Keratinocyte (primary cell): ENCODE measurements at regions not wholly inside any gene's neighbourhood (a gene's known extent, or its start where the extent isn't known, plus 50 kb on each side); places are given as distances from the start of the nearest gene placed in this dataset.

Source experiments
- DNase-seq: peaks from one replicate; pipeline ENCODE4 v3.0.0-alpha.2; 2011; ENCODE audit warnings: low read depth, missing footprints, low spot score
- FAIRE-seq: peaks from 2 replicates; lab custom pipeline; 2011; peaks lifted over from hg19 to GRCh38; lab: Jason Lieb, UNC
- H2AFZ ChIP-seq: 2 replicates; pipeline ENCODE4 v1.6.0; 2012; ENCODE audit warnings: low read length, control low read depth, inconsistent platforms; ENCODE audit not compliant: control insufficient read depth
- H3K27ac ChIP-seq: 2 replicates; pipeline ENCODE4 v1.5.1; 2011; ENCODE audit warnings: low read length; ENCODE audit not compliant: control insufficient read depth, insufficient read depth
- H3K27me3 ChIP-seq: 3 replicates; pipeline ENCODE4 v1.6.0; 2011; ENCODE audit warnings: low read length; ENCODE audit not compliant: control insufficient read depth, insufficient read depth; ENCODE audit errors: extremely low read depth
- H3K36me3 ChIP-seq, 2 experiments: 2 replicates in 1 of 2; 3 replicates in 1 of 2; pipeline ENCODE4 v1.5.1; 2011; ENCODE audit warnings: low read length in 2 of 2, mild to moderate bottlenecking in 1 of 2; ENCODE audit not compliant: control insufficient read depth in 2 of 2, insufficient read depth in 2 of 2; ENCODE audit errors: extremely low read depth in 1 of 2
- H3K4me1 ChIP-seq: 3 replicates; pipeline ENCODE4 v1.5.1; 2011; ENCODE audit warnings: low read length; ENCODE audit not compliant: control insufficient read depth, insufficient read depth; ENCODE audit errors: extremely low read depth
- H3K4me2 ChIP-seq: 3 replicates; pipeline ENCODE4 v1.6.0; 2011; ENCODE audit warnings: low read depth, low read length; ENCODE audit not compliant: control insufficient read depth, insufficient read depth; ENCODE audit errors: extremely low read depth
- H3K4me3 ChIP-seq, 3 experiments: fragments of 200-600 bp in 1 of 3; sonication (generic) in 1 of 3; 2 replicates in 2 of 3; 3 replicates in 1 of 3; pipeline ENCODE4 v1.5.1; 2011 to 2016; ENCODE audit warnings: low read length in 3 of 3, mild to moderate bottlenecking in 3 of 3, control low read depth in 2 of 3, inconsistent platforms in 1 of 3, low read depth in 1 of 3, mixed read lengths in 1 of 3, mixed run types in 1 of 3, moderate library complexity in 1 of 3; ENCODE audit not compliant: control insufficient read depth in 2 of 3, insufficient read depth in 2 of 3; ENCODE audit errors: extremely low read depth in 1 of 3
- H3K79me2 ChIP-seq: 2 replicates; pipeline ENCODE4 v1.6.0; 2012; ENCODE audit warnings: low read length; ENCODE audit not compliant: control insufficient read depth, insufficient read depth
- H3K9ac ChIP-seq: 3 replicates; pipeline ENCODE4 v1.6.0; 2011; ENCODE audit warnings: low read length; ENCODE audit not compliant: control insufficient read depth, insufficient read depth; ENCODE audit errors: extremely low read depth
- H3K9me1 ChIP-seq: 3 replicates; pipeline ENCODE4 v1.6.0; 2011; ENCODE audit warnings: low read length; ENCODE audit not compliant: control insufficient read depth, insufficient read depth; ENCODE audit errors: extremely low read depth
- H3K9me3 ChIP-seq: 2 replicates; pipeline ENCODE4 v1.5.1; 2012; ENCODE audit warnings: low read depth, low read length; ENCODE audit not compliant: control insufficient read depth
- H4K20me1 ChIP-seq: 3 replicates; pipeline ENCODE4 v1.6.0; 2011; ENCODE audit warnings: low read length; ENCODE audit not compliant: control insufficient read depth, insufficient read depth; ENCODE audit errors: extremely low read depth
- EZH2 ChIP-seq: IDR thresholded peaks from one replicate; pipeline ENCODE4 v1.6.1; 2012; ENCODE audit warnings: inconsistent platforms, mild to moderate bottlenecking, low read length, moderate library complexity
- dilution Hi-C: fragments of 300-500 bp; cut with MboI; formaldehyde crosslinking; loops from one replicate; pipeline ENCODE4 v1.7.0; 2020; ENCODE audit warnings: low sequenced_read_pairs; ENCODE audit not compliant: extremely low pct_ligation_motif_present
- TF ChIP-seq, protein P1 (sequence below), 3 experiments: IDR thresholded peaks in 1 of 3; conservative IDR thresholded peaks in 1 of 3; optimal IDR thresholded peaks in 1 of 3; 2 replicates in 2 of 3; 3 replicates in 1 of 3; pipeline versions ENCODE3 to v1.5.1; 2011; ENCODE audit warnings: low read length in 3 of 3, mild to moderate bottlenecking in 3 of 3, moderate library complexity in 2 of 3, control low read depth in 1 of 3, inconsistent platforms in 1 of 3; ENCODE audit not compliant: insufficient read depth in 2 of 3; ENCODE audit errors: extremely low read depth in 1 of 3

DNA sequence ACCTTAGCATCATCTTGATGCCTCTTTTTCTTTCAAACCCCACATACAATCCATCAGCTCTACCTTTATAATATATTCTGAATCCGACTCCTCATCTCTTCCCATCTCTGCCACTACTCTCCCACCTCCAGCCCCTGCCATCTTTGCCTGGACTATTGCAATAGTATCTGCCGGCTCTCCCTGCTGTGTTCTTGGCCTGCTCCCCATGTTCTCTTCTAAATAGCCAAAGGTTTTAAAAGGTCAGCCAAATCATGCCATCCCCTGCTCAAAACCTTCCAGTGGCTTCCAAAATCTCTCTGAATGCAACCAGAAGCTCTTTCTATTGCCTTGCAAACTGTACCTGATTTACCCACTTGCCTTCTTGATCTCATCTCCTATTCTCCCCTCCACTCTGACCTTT, 266.0 kb downstream of the PTTG2 start:
- no peak overlapping the region for H3K27ac ChIP-seq
- H3K27me3 ChIP-seq = no peaks in the 10 kb centered on the region
- dilution Hi-C loops = no loop called here
- no peaks in the 10 kb centered on the region for H3K9me3 ChIP-seq
- FAIRE-seq = no peak
- no peak overlapping the region for H3K4me2 ChIP-seq
- H3K4me1 ChIP-seq = peaks cover 15% of the 10 kb centered on the region
- H3K9ac ChIP-seq = no peak overlapping the region
- no peaks in the 10 kb centered on the region for H3K79me2 ChIP-seq
- TF ChIP-seq, protein P1, sequence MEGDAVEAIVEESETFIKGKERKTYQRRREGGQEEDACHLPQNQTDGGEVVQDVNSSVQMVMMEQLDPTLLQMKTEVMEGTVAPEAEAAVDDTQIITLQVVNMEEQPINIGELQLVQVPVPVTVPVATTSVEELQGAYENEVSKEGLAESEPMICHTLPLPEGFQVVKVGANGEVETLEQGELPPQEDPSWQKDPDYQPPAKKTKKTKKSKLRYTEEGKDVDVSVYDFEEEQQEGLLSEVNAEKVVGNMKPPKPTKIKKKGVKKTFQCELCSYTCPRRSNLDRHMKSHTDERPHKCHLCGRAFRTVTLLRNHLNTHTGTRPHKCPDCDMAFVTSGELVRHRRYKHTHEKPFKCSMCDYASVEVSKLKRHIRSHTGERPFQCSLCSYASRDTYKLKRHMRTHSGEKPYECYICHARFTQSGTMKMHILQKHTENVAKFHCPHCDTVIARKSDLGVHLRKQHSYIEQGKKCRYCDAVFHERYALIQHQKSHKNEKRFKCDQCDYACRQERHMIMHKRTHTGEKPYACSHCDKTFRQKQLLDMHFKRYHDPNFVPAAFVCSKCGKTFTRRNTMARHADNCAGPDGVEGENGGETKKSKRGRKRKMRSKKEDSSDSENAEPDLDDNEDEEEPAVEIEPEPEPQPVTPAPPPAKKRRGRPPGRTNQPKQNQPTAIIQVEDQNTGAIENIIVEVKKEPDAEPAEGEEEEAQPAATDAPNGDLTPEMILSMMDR (optimal IDR thresholded peaks at IDR 0.05 in 1 of 3, IDR thresholded peaks at IDR 0.05 in 1 of 3, conservative IDR thresholded peaks at IDR 0.05 in 1 of 3; ENCODE audit: extremely low read depth in 1 of 3, insufficient read depth in 2 of 3, low read length in 3 of 3) = no peak
- TF ChIP-seq EZH2 = no peak
- no peak overlapping the region for H3K4me3 ChIP-seq
- no peak for DNase-seq
- no peaks in the 10 kb centered on the region for H4K20me1 ChIP-seq
- no peaks in the 10 kb centered on the region for H3K36me3 ChIP-seq
- H3K9me1 ChIP-seq = no peaks in the 10 kb centered on the region
- H2AFZ ChIP-seq = no peak overlapping the region

DNA sequence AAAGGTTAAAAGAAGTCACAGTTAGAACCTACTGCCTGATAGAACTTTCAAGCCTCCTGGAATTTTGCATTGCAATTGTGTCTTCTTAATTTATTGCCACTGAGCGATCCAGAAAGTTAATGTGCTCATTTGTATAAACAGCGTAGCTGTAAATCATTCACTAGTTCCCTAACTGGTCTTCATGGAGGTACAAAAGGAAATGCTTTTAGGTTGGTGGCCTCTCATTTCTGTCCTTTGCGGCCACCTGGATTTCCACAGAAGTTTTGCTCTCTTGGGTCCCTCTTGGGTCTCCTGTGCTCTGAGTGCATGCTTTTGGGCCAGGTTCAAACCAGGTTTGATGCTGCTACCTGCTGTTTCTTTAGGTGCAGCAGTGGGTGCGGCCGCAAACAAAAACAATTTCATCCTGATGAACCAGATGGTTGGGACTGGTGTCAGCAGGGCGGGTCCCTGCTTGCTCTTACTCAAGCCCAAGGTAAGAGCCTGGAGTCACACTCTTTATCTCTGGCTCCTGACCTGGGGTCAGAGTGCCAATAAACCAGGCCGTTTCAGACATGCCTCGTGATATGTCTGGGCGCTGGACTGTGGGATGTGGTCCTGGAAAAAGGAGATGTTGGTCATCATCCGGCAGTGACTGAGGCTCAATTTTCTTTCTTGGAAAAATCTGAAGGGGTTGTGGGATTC, 270.1 kb downstream of the PTTG2 start:
- Histone ChIP-seq H2AFZ (no peak overlapping the region), H4K20me1 (no peaks in the 10 kb centered on the region), H3K27me3 (no peaks in the 10 kb centered on the region), H3K36me3 (no peaks in the 10 kb centered on the region), H3K79me2 (no peaks in the 10 kb centered on the region), H3K9ac (no peak overlapping the region), H3K4me1 (peaks cover 15% of the 10 kb centered on the region), H3K4me2 (peak overlapping the region; percentile 45), H3K9me3 (no peaks in the 10 kb centered on the region), H3K9me1 (no peaks in the 10 kb centered on the region), H3K4me3 (no peak overlapping the region), H3K27ac (no peak overlapping the region)
- dilution Hi-C loops = no loop called here
- no peak for TF ChIP-seq EZH2
- TF ChIP-seq, protein P1 (optimal IDR thresholded peaks at IDR 0.05 in 1 of 3, IDR thresholded peaks at IDR 0.05 in 1 of 3, conservative IDR thresholded peaks at IDR 0.05 in 1 of 3; ENCODE audit: extremely low read depth in 1 of 3, insufficient read depth in 2 of 3, low read length in 3 of 3) = peak in 1 of 3 experiments; percentile 6
- DNase-seq = peak; percentile 5
- peak; percentile 78 for FAIRE-seq
